Fibroblast of villous mesenchyme (primary cell): ENCODE measurements at regions not wholly inside any gene's neighbourhood (a gene's known extent, or its start where the extent isn't known, plus 50 kb on each side); places are given as distances from the start of the nearest gene placed in this dataset.
"Not testable (repeated sequence)": the region's sequence is repeated elsewhere in the genome, so short reads cannot be mapped to it uniquely, and the experiment has no call there.

Source experiments
- DNase-seq: peaks from one replicate; pipeline ENCODE4 v3.0.0-alpha.2; 2010; ENCODE audit warnings: low read depth
- H3K4me3 ChIP-seq: 2 replicates; pipeline ENCODE4 v1.5.1; 2011; ENCODE audit warnings: low read depth, mild to moderate bottlenecking, low read length
- CTCF ChIP-seq: IDR thresholded peaks from 2 replicates; pipeline ENCODE4 v1.5.1; 2012; ENCODE audit warnings: low read depth, mild to moderate bottlenecking, low read length; ENCODE audit not compliant: insufficient read depth

- peak; percentile 92 for DNase-seq
- peak overlapping the region; percentile 24 for H3K4me3 ChIP-seq
- no peak for TF ChIP-seq CTCF
These were observed 185.6 kb upstream of the COL3A1 start for GRCh38 chr2:188788621-188789020.

GRCh38 chr2:188789951-188790350, 184.2 kb upstream of the COL3A1 start:
- DNase-seq, result no peak
- no peak overlapping the region for H3K4me3 ChIP-seq
- no peak for TF ChIP-seq CTCF

DNA sequence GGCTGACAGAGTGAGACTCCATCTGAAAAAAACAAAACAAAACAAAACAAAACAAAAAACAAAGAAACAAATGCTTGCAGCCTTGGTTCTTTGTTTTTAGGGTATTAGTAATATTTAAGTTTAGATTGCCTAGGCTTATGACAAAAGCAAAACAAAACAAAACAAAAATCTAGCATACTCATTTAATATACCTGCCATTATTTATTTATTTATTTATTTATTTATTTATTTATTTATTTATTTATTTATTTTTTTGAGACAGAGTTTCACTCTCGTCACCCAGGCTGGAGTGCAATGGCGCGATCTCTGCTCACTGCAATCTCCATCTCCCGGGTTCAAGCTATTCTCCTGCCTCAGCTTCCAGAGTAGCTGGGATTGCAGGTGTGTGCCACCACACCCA, 179.7 kb upstream of the COL3A1 start:
- not testable (repeated sequence) for DNase-seq, H3K4me3 ChIP-seq

DNA sequence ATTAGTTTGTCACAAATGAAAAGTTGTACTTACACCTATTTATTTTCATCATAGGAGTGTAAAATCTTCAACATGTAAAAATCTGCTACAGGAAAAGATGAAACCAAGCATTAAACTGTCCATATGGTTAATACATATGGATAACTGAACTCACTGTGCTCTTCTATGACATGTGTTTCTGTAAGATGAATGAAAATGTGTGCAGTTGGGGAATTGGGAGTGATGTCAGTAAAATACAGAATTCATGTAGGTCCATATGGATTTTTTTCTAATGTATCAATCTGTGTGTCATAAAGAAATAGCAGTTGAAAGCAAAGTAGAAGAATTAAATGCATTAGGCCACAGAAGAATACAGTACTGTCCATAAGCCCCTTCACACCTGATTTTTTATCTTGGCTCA, 178.4 kb upstream of the COL3A1 start:
- no peak for TF ChIP-seq CTCF
- no peak overlapping the region for H3K4me3 ChIP-seq
- no peak for DNase-seq

DNA sequence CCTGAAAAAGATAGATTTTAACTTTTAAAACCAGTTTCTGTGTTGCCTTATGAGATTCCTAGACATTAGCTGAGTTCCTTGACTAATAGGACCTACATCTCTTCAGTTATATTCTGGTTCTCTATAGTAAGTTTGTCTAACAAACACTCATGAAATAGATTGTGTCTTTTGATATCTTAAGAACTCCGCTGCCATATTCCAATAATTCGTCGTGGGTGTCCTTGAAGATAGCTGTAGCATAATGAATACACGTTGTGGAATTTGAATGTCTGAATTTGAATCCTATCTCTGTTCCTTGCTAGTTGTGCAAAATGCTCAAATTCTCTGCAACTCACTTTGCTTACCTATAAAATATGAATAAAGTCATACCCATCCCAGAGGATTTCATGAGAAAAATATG, 176.8 kb upstream of the COL3A1 start:
- no peak for TF ChIP-seq CTCF
- H3K4me3 ChIP-seq, result no peak overlapping the region
- DNase-seq, result no peak

DNA sequence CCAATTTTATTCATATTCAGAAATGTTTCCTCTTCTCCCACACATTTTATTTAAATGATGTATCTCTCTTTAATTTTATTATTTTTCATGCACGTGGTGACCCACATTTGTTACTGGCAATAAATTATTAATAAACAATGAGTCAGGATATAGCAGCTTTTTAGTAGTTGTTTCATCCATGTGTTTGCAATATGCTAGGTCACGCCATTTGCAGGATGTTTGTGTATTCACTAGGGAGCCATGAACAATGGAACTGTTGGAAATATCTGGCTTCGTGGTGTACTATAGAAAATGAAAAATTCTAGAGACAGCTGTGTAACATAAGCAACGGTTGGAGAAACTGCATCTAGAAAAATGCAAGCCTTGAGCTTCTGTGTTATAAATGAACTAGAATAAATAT, 176.0 kb upstream of the COL3A1 start:
- TF ChIP-seq CTCF, result no peak
- DNase-seq, result peak; percentile 85
- H3K4me3 ChIP-seq, result no peak overlapping the region

DNA sequence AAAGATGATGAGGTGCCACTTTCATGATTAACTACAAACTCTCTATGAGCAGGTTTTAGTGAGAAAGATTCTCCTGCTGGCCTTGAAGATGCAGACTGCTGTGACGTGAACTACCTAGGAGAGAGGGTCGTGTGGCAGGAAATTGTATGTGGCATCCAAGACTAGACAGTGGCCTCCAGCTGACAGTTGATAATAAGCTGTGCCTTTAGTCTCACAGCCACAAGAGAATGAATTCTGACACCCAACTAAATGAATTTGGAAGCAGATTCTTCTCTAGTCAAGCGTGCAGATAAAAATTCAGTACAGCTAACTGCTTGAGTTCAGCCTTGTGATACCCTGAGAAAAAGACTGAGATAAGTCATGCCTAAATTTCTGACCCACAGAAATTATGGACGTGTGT, 169.0 kb upstream of the COL3A1 start:
- no peak for TF ChIP-seq CTCF
- no peak overlapping the region for H3K4me3 ChIP-seq
- DNase-seq, result no peak
